Stimulated activated CD8-positive, alpha-beta memory T cell treated with anti-CD3 and anti-CD28 coated beads, Interleukin-15, amount 100 ng/mL, for 48 hours (primary cell): ENCODE measurements at regions not wholly inside any gene's neighbourhood (a gene's known extent, or its start where the extent isn't known, plus 50 kb on each side); places are given as distances from the start of the nearest gene placed in this dataset.

Experiments used
- DNase-seq, 2 donors: peaks; one replicate each; pipeline ENCODE4 v3.0.0-alpha.2; 2020; ENCODE audit warnings: low read depth in 2 of 2

DNA sequence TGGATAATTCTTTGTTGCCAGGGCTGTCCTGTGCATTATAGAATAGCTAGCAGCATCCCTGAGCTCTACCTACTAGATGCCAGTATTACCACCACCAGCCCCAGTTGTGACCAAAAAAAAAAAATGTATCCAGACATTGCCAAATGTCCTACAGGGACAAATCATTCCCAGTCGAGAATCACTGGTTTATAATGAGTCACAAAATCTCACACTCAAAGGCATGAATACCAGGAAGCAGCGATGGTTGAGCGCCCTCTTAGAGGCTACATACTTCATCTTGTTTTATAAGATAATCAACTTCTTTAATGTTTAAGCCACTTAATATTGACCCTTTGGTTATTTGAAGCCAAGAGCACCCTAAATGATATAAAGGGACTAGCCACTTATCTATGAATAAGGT is 297.3 kb downstream of the DHX15 start:
- DNase-seq = no peak

DNA sequence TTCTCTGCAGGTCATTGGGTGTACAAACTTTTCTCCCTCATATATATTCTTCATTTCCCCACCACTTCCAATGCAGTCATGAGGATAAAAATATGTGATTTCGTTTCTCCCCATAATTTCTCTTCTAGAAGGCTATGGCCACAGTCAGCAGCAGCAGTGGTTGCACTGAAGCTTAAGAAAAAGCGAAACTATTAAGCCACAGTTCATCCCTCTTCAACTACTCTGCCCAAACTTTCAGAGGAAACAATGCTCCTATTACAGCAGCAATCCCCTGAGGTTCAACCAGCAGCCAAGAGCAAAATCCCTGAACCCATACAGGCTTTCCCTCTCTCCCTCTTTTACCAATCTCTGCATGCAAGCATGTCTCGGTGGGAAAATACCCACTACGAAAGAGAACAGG is 298.6 kb downstream of the DHX15 start:
- DNase-seq = no peak

DNA sequence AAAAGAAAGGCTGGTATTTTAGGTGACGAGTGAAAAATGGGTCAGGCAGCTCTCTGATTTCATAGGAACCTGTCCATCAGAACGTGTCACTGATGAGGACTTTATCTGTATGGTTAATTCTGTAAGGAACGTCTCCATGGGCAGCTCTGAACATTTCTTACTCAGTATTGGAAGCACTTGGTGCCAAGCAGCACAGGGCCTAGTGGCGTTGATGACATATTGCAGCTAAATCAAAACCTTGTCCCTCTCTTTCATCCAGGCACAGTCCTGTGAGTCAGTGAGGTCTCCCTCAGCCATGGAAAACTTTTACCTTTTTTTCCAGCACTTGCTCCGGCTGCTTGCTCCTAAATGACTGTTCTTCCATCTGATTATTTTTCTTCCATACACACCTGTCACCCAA is 301.9 kb downstream of the DHX15 start:
- DNase-seq = no peak

DNA sequence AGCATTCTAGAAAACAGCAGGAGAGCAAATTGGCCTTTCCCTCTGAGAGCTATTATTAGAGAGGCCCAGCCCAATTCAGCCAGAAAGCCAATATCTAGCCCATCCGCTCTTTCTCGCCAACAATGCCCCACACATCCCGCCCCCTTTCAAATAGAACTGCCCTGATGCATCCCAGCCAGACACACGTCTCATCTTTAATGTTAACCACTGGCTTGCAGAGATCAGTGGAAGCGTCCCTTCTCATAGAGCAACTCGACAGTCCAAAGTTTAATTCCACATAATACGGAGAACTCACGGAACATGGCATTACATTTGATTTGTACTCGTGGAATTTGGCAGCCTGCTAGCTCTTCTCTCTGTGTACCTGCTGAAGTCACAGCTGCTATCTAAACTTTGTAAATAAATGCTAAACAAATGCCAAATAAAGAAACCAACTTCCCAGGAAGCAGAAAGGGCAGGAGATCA is 304.4 kb downstream of the DHX15 start:
- DNase-seq = no peak

DNA sequence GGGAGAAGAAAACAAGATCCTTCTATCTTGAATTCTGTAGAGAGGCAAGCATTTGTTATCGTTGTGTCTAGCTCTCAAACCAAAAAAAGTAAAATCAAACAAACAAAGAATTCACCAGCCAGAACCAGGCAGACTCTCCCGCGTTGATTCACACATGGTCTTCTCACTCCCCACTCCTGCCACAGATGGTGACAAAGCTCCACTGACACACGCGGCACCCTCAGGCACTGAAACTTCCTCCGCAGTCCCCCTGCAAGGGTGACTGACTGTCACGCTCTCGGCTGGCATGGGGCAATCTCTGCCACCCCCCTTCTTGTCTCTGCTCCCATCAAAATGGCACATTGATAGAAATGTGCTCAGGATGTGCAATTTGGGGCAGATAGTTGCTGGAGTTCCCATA is 304.9 kb downstream of the DHX15 start:
- no peak for DNase-seq

- no peak for DNase-seq
These were observed 305.7 kb downstream of the DHX15 start for GRCh38 chr4:24278693-24279092.

- no peak for DNase-seq
These were observed 309.9 kb downstream of the DHX15 start for GRCh38 chr4:24274381-24274941.

DNA sequence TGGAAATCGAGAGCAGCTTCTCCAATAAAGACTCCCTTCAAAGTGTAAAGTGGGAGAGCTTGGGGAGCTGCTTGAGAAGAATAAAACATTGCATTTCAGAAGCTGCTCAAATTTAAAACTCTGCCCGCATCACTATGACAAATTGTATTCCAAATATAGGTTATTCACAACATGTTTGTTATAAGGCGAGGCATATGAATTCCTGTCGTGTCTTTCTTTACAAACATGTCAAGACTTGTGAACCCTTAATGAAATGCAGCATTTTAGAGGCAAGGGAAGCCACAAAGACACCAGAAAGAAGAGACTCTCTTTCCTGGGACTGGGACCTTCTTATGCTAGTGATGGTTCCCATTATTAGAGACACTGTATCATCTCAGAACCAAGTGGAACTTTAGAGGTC is 311.2 kb downstream of the DHX15 start:
- no peak for DNase-seq

- no peak for DNase-seq
These were observed 317.2 kb downstream of the DHX15 start for GRCh38 chr4:24266951-24267722.

- no peak for DNase-seq
These were observed 318.4 kb downstream of the DHX15 start for GRCh38 chr4:24265989-24266388.

DNA sequence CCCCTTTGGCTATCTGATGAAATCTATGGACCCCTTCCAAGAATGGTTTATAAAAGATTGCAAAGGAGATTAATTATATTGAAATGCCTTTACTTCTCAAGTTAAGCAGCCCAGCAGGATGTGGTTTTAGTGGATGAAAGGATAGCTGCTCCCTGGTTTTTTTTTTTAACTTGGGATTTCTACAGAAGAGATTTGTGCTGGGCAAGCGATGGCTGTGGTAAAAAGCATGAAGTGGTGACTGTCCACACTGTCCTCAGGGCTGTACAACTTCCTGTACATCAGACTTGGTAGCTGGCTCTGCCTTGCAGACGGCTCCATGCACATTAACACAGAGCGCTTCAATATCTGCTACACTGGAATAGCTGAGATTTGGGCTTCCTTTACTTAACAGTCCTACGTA is 321.7 kb downstream of the DHX15 start:
- no peak for DNase-seq

GRCh38 chr4:24262084-24262483 is 322.3 kb downstream of the DHX15 start:
- no peak for DNase-seq

DNA sequence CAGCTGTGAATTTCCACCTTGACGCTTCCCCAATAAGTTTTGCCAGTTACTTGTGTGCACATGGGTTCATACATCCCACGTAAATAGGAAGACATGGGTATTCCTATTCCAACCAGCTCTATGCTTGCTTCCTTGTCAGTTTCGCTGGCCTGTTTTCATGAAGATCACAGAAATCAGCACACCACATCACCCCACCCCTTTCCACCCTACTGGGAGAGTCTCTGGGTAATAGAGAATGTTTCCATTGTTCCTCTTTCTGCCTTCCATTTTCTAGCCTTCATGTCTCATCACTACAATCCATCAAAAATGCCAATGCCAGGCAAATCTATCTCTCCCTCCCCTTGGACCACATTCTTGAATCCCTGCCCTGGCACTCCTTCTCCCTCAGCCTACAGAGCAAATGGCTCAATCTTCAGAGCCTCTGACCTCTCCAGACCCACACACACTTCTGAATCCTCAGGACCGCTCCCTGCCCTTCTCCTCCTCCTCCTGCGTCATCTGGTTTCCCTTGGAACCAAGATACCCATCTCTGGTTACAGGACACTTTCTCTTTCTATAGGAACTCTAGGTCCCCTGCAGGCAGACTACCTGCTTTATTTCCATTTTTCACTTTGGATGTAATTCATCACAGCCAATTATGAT is 323.3 kb downstream of the DHX15 start:
- no peak for DNase-seq

GRCh38 chr4:24260133-24260715 is 324.1 kb downstream of the DHX15 start:
- no peak for DNase-seq

- no peak for DNase-seq
These were observed 327.8 kb downstream of the DHX15 start for GRCh38 chr4:24256547-24256946.

- DNase-seq = no peak
These were observed 328.3 kb downstream of the DHX15 start for GRCh38 chr4:24256066-24256465.

- no peak for DNase-seq
These were observed 332.2 kb downstream of the DHX15 start for GRCh38 chr4:24252121-24252520.

DNA sequence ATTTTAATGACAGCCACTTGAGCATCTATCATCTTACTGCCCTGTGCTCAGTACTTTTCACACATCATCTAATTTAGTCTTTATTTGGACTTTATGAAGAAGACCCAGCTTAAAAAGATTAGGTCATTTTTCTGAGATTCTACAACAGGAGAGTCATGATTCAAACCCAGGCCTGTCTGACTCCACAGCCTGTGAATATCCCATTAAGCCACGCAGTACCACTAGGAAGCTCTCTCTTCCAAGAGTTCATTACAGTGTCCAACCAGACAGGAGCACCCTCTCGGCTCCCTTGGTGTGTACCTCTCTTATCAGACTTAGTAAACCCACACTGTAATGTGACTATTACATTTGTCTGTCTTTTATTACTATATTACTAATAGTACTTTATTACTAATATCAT is 332.8 kb downstream of the DHX15 start:
- no peak for DNase-seq

GRCh38 chr4:24249972-24250371 is 334.4 kb downstream of the DHX15 start:
- DNase-seq = no peak

- DNase-seq = no peak
These were observed 335.4 kb downstream of the DHX15 start for GRCh38 chr4:24248674-24249630.

DNA sequence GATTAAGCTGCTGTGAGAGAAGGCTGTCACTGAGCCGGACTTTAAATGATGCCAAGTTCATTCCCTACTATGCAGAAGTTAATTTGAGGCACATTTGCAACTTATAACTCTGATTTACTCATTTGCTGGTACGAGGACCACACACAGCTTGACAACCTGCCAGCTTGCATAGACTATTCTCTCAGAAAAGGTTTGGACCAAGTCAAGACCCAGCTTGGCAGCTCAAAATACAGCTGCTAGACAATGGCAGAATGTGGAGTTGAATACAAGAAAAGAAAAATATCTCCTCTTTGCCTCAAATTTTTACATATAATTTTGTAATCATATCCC is 338.9 kb downstream of the DHX15 start:
- no peak for DNase-seq
